ENCODE measurements at regions not wholly inside any gene's neighbourhood (a gene's known extent, or its start where the extent isn't known, plus 50 kb on each side); places are given as distances from the start of the nearest gene placed in this dataset.
"Not testable (repeated sequence)": the region's sequence is repeated elsewhere in the genome, so short reads cannot be mapped to it uniquely, and the experiment has no call there.

- TF ChIP-seq CTCF (conservative IDR thresholded peaks at IDR 0.05 in 1 of 2, IDR thresholded peaks at IDR 0.05 in 1 of 2; ENCODE audit: low read depth in 1 of 2, low read length in 2 of 2); EZH2 (IDR thresholded peaks at IDR 0.05; ENCODE audit: low read length, missing control alignments): not testable (repeated sequence)
Measured at GRCh38 chr21:9129741-9130140, 1391.6 kb upstream of the TPTE start.
